ENCODE measurements at regions not wholly inside any gene's neighbourhood (a gene's known extent, or its start where the extent isn't known, plus 50 kb on each side); places are given as distances from the start of the nearest gene placed in this dataset.

DNA sequence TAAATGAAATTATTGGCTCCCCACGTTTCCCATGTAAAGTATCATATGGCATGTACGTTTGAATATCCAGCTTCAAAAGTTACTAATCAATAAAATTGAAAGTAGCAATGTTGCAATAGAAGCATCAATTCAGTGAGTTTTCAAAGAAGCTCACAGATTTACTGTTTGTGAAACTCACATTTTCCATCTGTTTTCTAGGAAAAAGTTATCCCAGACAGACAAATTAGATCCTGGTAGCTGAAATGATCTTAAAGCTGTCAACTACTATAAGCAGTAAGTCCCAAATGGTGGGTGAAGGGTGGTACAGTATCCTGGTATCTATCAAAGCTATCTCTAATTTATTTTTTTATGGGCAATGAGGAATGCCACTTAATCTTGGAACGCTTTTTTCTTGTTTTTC is 60.7 kb upstream of the MXRA5 start:
- TF ChIP-seq CTCF (conservative IDR thresholded peaks at IDR 0.05; ENCODE audit: control insufficient read depth, insufficient read depth, low read depth, low read length), result no peak
- DNase-seq (ENCODE audit: low read depth), result no peak
- H3K4me3 ChIP-seq (ENCODE audit: control insufficient read depth, low read depth, low read length), result no peak overlapping the region

DNA sequence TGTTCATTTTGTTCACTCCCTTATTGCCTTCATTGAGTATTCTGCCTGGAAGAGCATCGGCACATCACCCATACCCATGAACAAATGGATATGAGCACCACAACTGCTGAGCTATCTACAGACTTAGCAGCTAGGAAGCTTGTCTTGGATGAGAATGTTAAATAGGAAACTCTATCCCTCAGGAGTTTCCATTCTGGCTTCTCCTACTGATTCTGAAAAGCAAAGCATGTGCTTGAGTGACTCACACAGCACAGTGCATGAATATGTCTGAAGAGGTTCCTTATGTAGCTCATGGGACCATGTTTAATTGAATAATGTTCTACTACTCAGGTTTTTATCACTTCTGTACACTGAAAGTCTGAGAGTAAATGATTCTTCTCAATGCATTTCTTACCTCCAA is 57.3 kb upstream of the MXRA5 start:
- DNase-seq (ENCODE audit: low read depth), result peak; percentile 53
- no peak for TF ChIP-seq CTCF (conservative IDR thresholded peaks at IDR 0.05; ENCODE audit: control insufficient read depth, insufficient read depth, low read depth, low read length)

More for the DNA sequence above, 57.3 kb upstream of the MXRA5 start:
- H3K4me3 ChIP-seq (ENCODE audit: control insufficient read depth, low read depth, low read length), result no peak overlapping the region
